ENCODE measurements at regions not wholly inside any gene's neighbourhood (a gene's known extent, or its start where the extent isn't known, plus 50 kb on each side); places are given as distances from the start of the nearest gene placed in this dataset.

DNA sequence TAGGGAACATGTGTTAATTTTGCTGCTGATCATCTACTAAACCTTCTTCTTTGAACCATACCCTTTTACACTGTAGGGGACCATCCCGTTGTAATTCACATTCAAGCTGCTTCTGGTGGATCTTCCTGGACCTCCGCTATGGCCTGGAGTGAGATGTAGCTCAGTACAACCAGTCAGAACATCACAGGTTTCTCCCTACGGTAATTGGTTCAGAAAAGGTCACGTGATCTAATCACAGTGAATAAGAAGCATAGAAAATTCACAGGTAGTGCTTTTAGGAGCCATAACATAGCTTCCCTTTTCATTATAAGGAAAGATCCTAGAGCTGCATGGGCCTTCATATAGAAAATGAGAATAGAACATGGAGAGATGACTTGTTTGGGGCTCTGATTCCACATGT, 320.8 kb upstream of the PDZRN3 start:
- no peak overlapping the region for H2AFZ ChIP-seq (ENCODE audit: insufficient read depth, low read depth, low read length, poor library complexity, severe bottlenecking)
- H3K27me3 ChIP-seq (ENCODE audit: control insufficient read depth in 2 of 2, insufficient read depth in 2 of 2, low read length in 2 of 2), result no peaks in the 10 kb centered on the region
- H4K20me1 ChIP-seq (ENCODE audit: insufficient read depth, low read length), result no peaks in the 10 kb centered on the region
- no peaks in the 10 kb centered on the region for H3K36me3 ChIP-seq (replicated peaks in 1 of 2; ENCODE audit: control insufficient read depth in 1 of 2, insufficient read depth in 2 of 2, low read length in 2 of 2)
- H3K9me3 ChIP-seq (replicated peaks in 1 of 2; ENCODE audit: control insufficient read depth in 1 of 2, insufficient read depth in 1 of 2, low read length in 2 of 2), result peaks cover 0 to 5% of the 10 kb centered on the region in 2 donors
- TF ChIP-seq, protein P1, sequence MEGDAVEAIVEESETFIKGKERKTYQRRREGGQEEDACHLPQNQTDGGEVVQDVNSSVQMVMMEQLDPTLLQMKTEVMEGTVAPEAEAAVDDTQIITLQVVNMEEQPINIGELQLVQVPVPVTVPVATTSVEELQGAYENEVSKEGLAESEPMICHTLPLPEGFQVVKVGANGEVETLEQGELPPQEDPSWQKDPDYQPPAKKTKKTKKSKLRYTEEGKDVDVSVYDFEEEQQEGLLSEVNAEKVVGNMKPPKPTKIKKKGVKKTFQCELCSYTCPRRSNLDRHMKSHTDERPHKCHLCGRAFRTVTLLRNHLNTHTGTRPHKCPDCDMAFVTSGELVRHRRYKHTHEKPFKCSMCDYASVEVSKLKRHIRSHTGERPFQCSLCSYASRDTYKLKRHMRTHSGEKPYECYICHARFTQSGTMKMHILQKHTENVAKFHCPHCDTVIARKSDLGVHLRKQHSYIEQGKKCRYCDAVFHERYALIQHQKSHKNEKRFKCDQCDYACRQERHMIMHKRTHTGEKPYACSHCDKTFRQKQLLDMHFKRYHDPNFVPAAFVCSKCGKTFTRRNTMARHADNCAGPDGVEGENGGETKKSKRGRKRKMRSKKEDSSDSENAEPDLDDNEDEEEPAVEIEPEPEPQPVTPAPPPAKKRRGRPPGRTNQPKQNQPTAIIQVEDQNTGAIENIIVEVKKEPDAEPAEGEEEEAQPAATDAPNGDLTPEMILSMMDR (IDR thresholded peaks at IDR 0.05), result no peak
- no CpG with 5 or more reads among the region's 4 CpGs for WGBS (ENCODE audit: insufficient coverage)
- H3K9ac ChIP-seq (ENCODE audit: insufficient read depth, low read length, poor library complexity, severe bottlenecking), result no peak overlapping the region
- no peak overlapping the region for H3K4me3 ChIP-seq (replicated peaks in 1 of 3; ENCODE audit: low read depth in 2 of 3, low read length in 3 of 3)
- no peak overlapping the region for H3K4me2 ChIP-seq (replicated peaks; ENCODE audit: extremely low read depth, low read length, poor library complexity, severe bottlenecking)
- no peak overlapping the region for H3K27ac ChIP-seq (ENCODE audit: low read depth in 1 of 2, low read length in 2 of 2)
- H3K27me3 Mint-ChIP-seq (ENCODE audit: low read depth in 3 of 3), result no peaks in the 10 kb centered on the region
- peaks cover 0 to 10% (median 6%) of the 10 kb centered on the region in 7 donors for H3K9me3 Mint-ChIP-seq
- H3K4me1 Mint-ChIP-seq, result no peaks in the 10 kb centered on the region
- intact Hi-C loops (cut with micrococcal nuclease), result no loop called here
- no peaks in the 10 kb centered on the region for H3K36me3 Mint-ChIP-seq
- H3K79me2 ChIP-seq (ENCODE audit: insufficient read depth, low read length), result no peaks in the 10 kb centered on the region
- no peak overlapping the region for H3K4me3 Mint-ChIP-seq
- H3K4me1 ChIP-seq (ENCODE audit: control insufficient read depth in 1 of 2, insufficient read depth in 2 of 2, low read length in 2 of 2), result no peaks in the 10 kb centered on the region
- H3K27ac Mint-ChIP-seq, result no peak overlapping the region
- no peak for DNase-seq

DNA sequence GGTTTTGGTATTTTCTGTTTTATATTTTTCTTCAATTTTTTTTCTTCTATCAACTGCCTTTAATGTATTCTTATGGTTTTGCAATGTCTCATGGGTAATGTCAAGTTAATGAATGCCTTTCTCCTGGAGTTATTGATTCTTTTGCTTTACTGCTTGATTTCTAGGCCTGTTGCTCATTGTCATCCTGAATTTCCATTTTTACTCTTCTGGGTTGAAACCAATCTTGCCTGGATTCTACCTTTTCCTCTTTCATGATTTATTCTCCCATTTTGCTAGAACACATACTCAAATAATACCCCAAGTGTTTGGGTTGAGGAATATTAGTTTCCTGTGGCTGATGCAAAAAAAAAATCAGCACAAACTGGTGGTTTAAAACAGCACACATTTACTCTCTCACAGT, 315.2 kb upstream of the PDZRN3 start:
- H3K9me3 ChIP-seq (replicated peaks in 1 of 2; ENCODE audit: control insufficient read depth in 1 of 2, insufficient read depth in 1 of 2, low read length in 2 of 2), result peaks cover 0 to 5% of the 10 kb centered on the region in 2 donors
- no peak overlapping the region for H3K4me3 Mint-ChIP-seq

More for the DNA sequence above, 315.2 kb upstream of the PDZRN3 start:
- no peaks in the 10 kb centered on the region for H3K27me3 ChIP-seq (ENCODE audit: control insufficient read depth in 2 of 2, insufficient read depth in 2 of 2, low read length in 2 of 2)
- H3K36me3 ChIP-seq (replicated peaks in 1 of 2; ENCODE audit: control insufficient read depth in 1 of 2, insufficient read depth in 2 of 2, low read length in 2 of 2), result no peaks in the 10 kb centered on the region
- no peaks in the 10 kb centered on the region for H3K79me2 ChIP-seq (ENCODE audit: insufficient read depth, low read length)
- Mint-ChIP-seq H3K4me1 (no peaks in the 10 kb centered on the region), H3K9me3 (peaks cover 1 to 13% (median 4%) of the 10 kb centered on the region in 7 donors), H3K27me3 (ENCODE audit: low read depth in 3 of 3) (peaks cover 0 to 2% (median 0%) of the 10 kb centered on the region in 3 donors), H3K27ac (no peak overlapping the region), H3K36me3 (no peaks in the 10 kb centered on the region)
- TF ChIP-seq, protein P1 (IDR thresholded peaks at IDR 0.05), result no peak
- no peak overlapping the region for H3K4me3 ChIP-seq (replicated peaks in 1 of 3; ENCODE audit: low read depth in 2 of 3, low read length in 3 of 3)
- DNase-seq, result no peak
- no peaks in the 10 kb centered on the region for H4K20me1 ChIP-seq (ENCODE audit: insufficient read depth, low read length)
- H2AFZ ChIP-seq (ENCODE audit: insufficient read depth, low read depth, low read length, poor library complexity, severe bottlenecking), result no peak overlapping the region
- H3K9ac ChIP-seq (ENCODE audit: insufficient read depth, low read length, poor library complexity, severe bottlenecking), result no peak overlapping the region
- H3K4me1 ChIP-seq (ENCODE audit: control insufficient read depth in 1 of 2, insufficient read depth in 2 of 2, low read length in 2 of 2), result no peaks in the 10 kb centered on the region
- no peak overlapping the region for H3K4me2 ChIP-seq (replicated peaks; ENCODE audit: extremely low read depth, low read length, poor library complexity, severe bottlenecking)
- no peak overlapping the region for H3K27ac ChIP-seq (ENCODE audit: low read depth in 1 of 2, low read length in 2 of 2)
- intact Hi-C loops (cut with micrococcal nuclease), result no loop called here

All from CD14-positive monocyte (primary cell).